ENCODE measurements at regions not wholly inside any gene's neighbourhood (a gene's known extent, or its start where the extent isn't known, plus 50 kb on each side); places are given as distances from the start of the nearest gene placed in this dataset.

DNA sequence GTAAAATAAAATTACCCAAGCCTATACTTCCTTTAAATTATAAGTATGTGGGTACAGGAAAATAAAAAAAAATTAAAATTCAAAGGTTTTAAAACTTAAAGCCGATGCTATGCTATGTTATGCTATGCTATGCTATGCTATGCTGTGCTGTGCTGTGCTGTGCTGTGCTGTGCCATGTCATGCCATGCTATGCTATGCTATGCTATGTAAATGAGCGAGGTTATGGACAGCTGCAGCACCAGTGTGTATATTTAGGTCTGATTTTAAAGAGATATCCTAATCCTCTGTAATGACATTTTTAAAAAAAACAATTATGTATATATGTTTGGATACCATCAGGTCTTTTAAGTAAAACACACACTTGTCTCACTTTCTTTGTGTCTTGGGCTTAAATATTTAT is 1822.0 kb upstream of the SEL1L start:
- TF ChIP-seq EZH2 (IDR thresholded peaks at IDR 0.05) (no peak), FOXP2 (optimal IDR thresholded peaks at IDR 0.05; ENCODE audit: control extremely low read depth, extremely low read length, insufficient read depth) (no peak), POLR2AphosphoS5 (IDR thresholded peaks at IDR 0.05; ENCODE audit: borderline replicate concordance, low read depth, low read length) (no peak)
